ENCODE measurements at regions not wholly inside any gene's neighbourhood (a gene's known extent, or its start where the extent isn't known, plus 50 kb on each side); places are given as distances from the start of the nearest gene placed in this dataset.
"Not testable (repeated sequence)": the region's sequence is repeated elsewhere in the genome, so short reads cannot be mapped to it uniquely, and the experiment has no call there.

DNA sequence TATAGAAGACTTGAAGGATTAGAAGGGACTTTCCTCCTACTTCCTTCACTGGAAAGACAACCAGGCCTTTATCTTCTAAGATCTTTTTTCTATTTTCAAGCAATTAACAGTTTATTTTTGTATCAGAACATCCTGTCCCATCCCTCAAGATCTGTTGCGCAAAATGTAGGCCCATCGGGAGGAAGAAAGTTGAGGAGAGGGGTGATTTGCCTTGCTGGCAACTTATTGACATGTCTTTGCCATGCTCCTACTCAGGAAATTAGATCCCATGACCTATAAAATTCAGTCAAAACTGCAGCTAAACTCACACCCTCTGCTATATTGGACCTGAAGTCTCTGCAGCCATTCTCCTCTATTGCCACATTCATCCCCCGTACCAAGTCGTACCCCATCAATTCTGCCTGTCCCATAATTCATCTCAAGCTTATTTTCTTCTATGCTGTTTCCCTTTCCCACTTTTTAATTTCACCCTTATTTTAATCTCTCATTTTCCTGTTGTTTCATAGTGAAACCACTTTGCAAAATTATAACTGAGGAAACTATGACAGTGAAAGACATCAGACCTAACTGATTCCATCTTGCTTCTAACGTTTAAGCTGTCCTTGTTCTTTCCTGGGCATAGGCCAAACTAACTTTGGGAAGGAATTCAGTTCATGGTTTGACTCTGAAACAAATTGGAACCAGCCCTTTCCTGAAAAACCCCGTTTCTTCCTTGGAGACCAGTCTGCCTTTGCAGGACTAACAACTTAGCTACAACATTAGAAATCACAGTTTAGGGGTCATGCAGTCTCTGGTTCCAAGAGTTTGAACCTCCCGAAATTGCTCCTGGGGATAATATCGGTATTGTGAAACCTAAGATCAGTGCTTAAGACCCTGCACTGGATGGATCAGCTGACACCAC lies 195.7 kb upstream of the PTBP2 start:
- Histone ChIP-seq H3K27ac (ENCODE audit: low read length) (no peak overlapping the region), H3K4me3 (ENCODE audit: low read length) (no peak overlapping the region), H3K27me3 (ENCODE audit: control insufficient read depth, insufficient read depth, low read length) (no peaks in the 10 kb centered on the region), H3K9ac (ENCODE audit: low read length) (no peak overlapping the region), H3K36me3 (ENCODE audit: control insufficient read depth, low read depth, low read length) (no peaks in the 10 kb centered on the region), H3K9me3 (ENCODE audit: control insufficient read depth, low read depth, low read length) (peaks cover 17% of the 10 kb centered on the region), H3K4me1 (ENCODE audit: control insufficient read depth, low read depth, low read length) (peaks cover 34% of the 10 kb centered on the region)

DNA sequence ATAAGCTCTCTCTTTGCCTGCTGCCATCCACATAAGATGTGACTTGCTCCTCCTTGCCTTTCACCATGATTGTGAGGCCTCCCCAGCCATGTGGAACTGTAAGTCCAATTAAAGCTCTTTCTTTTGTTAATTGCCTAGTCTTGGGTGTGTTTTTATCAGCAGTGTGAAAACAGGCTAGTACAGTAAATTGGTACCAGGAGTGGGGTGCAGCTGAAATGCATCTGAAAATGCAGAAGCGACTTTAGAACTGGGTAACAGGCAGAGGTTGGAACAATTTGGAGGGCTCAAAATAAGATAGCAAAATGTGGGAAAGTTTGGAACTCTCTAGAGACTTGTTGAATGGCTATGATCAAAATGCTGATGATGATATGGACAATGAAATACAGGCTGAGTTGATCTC lies 192.9 kb upstream of the PTBP2 start:
- not testable (repeated sequence) for H3K36me3 ChIP-seq (ENCODE audit: control insufficient read depth, low read depth, low read length); H3K27ac ChIP-seq (ENCODE audit: low read length); H3K4me3 ChIP-seq (ENCODE audit: low read length); H3K27me3 ChIP-seq (ENCODE audit: control insufficient read depth, insufficient read depth, low read length); H3K9ac ChIP-seq (ENCODE audit: low read length)
- Histone ChIP-seq H3K4me1 (ENCODE audit: control insufficient read depth, low read depth, low read length) (peaks cover 11% of the 10 kb centered on the region), H3K9me3 (ENCODE audit: control insufficient read depth, low read depth, low read length) (peaks cover 17% of the 10 kb centered on the region)

DNA sequence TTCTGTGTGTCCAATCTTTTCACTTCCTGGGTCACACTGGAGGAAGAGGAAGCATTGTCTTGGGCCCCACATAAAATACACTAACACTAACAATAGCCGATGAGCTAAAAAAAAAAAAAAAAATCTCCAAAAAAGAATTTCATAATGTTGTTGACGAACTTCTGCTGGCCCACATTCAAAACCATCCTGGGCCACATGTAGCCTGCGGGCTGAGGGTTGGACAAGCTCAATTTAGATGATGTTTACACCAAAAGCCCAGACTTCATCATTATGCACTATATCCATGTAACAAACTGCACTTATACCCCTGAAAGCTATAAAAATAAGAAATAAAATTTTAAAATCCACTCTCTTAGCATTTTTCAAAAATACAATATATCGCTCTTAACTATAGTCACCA lies 187.8 kb upstream of the PTBP2 start:
- Histone ChIP-seq H3K4me1 (ENCODE audit: control insufficient read depth, low read depth, low read length) (peaks cover 6% of the 10 kb centered on the region), H3K27me3 (ENCODE audit: control insufficient read depth, insufficient read depth, low read length) (no peaks in the 10 kb centered on the region), H3K36me3 (ENCODE audit: control insufficient read depth, low read depth, low read length) (no peaks in the 10 kb centered on the region), H3K27ac (ENCODE audit: low read length) (no peak overlapping the region), H3K9ac (ENCODE audit: low read length) (no peak overlapping the region), H3K9me3 (ENCODE audit: control insufficient read depth, low read depth, low read length) (peaks cover 8% of the 10 kb centered on the region), H3K4me3 (ENCODE audit: low read length) (no peak overlapping the region)

DNA sequence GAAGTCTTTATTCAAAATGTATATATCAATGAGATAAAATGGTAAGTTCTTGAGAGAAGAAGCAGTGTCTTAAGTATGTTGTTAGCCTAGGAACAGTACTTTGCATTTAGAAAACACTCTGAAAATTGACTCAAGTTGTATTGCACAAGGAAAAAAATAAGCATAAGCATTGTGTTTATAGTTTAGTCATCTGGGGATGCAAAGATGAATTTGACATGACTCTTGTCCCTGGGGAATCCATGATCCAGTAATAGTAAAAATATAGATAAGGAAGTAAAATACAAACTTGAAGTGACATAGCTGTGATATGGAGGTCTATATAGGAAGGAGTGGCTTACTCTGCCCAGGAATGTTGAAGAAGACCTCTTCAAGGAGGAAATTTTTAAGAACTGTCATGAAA lies 185.0 kb upstream of the PTBP2 start:
- H3K27ac ChIP-seq (ENCODE audit: low read length): no peak overlapping the region
- no peak overlapping the region for H3K4me3 ChIP-seq (ENCODE audit: low read length)
- H3K9me3 ChIP-seq (ENCODE audit: control insufficient read depth, low read depth, low read length): no peaks in the 10 kb centered on the region
- H3K9ac ChIP-seq (ENCODE audit: low read length): no peak overlapping the region
- H3K4me1 ChIP-seq (ENCODE audit: control insufficient read depth, low read depth, low read length): peaks cover 6% of the 10 kb centered on the region
- H3K27me3 ChIP-seq (ENCODE audit: control insufficient read depth, insufficient read depth, low read length): no peaks in the 10 kb centered on the region
- no peaks in the 10 kb centered on the region for H3K36me3 ChIP-seq (ENCODE audit: control insufficient read depth, low read depth, low read length)

DNA sequence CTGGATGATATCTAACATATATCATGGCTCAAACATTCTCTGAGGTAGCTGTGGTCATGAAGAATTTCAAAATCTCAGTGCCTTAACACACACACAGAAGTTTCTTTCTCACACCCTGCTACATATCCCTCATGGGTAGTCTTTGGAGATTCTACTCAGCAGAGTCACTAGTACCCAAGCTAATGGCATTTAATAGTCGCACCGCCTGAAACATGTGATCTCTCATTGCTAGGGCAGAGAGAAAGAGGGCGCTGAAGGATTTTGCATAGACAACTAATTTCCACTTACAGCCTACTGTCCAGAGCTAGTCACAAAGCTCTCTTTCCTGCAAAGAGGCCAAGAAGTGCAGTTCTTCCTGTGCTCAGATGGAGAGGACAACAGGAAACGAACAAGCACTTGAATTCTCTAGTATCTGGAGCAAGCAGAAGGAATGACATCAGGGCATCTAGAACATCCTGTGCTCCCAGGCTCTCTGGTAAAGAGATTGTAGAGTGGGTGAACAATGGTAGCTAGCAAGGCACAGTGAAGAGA lies 183.4 kb upstream of the PTBP2 start:
- Histone ChIP-seq H3K27me3 (ENCODE audit: control insufficient read depth, insufficient read depth, low read length) (no peaks in the 10 kb centered on the region), H3K9me3 (ENCODE audit: control insufficient read depth, low read depth, low read length) (no peaks in the 10 kb centered on the region), H3K9ac (ENCODE audit: low read length) (no peak overlapping the region), H3K27ac (ENCODE audit: low read length) (no peak overlapping the region), H3K4me1 (ENCODE audit: control insufficient read depth, low read depth, low read length) (peaks cover 6% of the 10 kb centered on the region), H3K36me3 (ENCODE audit: control insufficient read depth, low read depth, low read length) (no peaks in the 10 kb centered on the region), H3K4me3 (ENCODE audit: low read length) (no peak overlapping the region)

DNA sequence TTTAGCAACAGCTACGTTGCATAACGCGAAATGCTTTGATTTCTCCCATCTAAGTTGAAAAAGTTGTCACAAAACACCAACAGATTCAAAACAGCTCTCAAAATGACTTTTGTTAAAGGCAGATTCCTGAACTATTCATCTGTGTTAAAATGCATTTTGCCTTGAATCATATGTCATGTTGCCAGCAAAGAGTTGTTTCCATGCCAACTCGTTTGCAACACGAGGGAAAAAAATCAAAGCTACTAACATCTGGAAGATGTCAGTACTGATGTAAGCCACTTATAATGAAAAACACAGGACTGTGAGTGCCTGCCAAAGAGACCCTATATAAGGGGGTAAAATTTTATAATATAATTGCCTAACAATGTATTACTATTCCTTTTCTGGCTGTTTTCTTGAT lies 182.7 kb upstream of the PTBP2 start:
- no peak overlapping the region for H3K27ac ChIP-seq (ENCODE audit: low read length)
- H3K9me3 ChIP-seq (ENCODE audit: control insufficient read depth, low read depth, low read length): no peaks in the 10 kb centered on the region
- no peak overlapping the region for H3K9ac ChIP-seq (ENCODE audit: low read length)
- no peaks in the 10 kb centered on the region for H3K27me3 ChIP-seq (ENCODE audit: control insufficient read depth, insufficient read depth, low read length)
- H3K36me3 ChIP-seq (ENCODE audit: control insufficient read depth, low read depth, low read length): no peaks in the 10 kb centered on the region
- H3K4me1 ChIP-seq (ENCODE audit: control insufficient read depth, low read depth, low read length): peaks cover 6% of the 10 kb centered on the region
- H3K4me3 ChIP-seq (ENCODE audit: low read length): no peak overlapping the region

DNA sequence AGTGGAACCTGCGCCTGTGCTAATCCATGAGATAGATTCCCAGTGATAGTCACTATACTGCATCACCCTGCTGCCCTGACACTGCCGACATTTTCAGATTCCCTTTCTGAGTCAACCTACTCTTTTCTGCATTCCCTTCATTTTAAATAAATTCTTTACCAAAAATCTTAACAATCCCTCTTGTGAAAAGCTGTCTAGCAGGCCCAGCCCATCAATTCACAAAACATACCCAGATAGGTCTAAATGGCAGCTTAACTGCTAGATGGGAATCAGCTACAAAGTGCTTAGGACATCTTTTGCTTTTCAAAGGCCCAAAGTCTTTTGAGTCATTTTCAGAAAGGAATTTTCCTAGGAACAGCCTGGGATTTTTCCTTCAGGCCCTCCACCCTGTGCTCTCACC lies 180.1 kb upstream of the PTBP2 start:
- Histone ChIP-seq H3K9ac (ENCODE audit: low read length) (no peak overlapping the region), H3K27ac (ENCODE audit: low read length) (no peak overlapping the region), H3K27me3 (ENCODE audit: control insufficient read depth, insufficient read depth, low read length) (no peaks in the 10 kb centered on the region), H3K9me3 (ENCODE audit: control insufficient read depth, low read depth, low read length) (no peaks in the 10 kb centered on the region), H3K4me1 (ENCODE audit: control insufficient read depth, low read depth, low read length) (peaks cover 17% of the 10 kb centered on the region), H3K36me3 (ENCODE audit: control insufficient read depth, low read depth, low read length) (no peaks in the 10 kb centered on the region), H3K4me3 (ENCODE audit: low read length) (no peak overlapping the region)

DNA sequence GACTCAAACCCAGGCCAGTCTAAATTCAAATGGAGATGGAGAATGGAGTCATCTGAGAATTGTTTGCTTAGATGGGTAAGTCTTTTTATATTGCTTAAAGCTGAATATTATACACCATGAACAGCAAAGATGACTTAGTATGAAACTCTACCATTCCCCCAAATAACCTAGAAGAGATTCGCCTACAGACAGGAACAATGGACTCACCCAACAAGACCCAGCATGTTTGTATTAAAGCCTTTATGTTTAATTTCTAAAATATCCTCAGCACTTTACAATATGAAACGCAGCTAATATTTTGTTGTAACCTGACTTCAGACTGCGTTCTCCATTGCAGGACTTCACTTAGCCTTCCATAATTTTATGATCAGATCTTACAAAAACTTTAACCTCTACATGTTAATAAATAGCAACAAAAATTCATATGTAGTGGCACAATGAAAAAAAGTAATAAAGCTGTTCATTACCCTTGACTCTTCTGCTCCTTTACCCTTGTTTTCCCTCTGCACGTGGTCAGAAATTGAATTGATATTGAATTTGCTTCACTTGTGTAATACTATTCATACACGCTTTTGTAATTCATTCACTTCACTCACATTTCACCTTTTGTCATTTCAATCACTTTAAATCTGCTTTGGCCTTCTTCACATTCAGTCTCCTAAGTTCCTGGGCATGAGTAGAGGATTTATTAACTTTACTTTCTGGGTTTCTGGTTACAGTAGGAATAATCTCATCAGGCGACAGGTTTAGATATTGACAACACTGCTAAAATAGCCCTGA lies 177.3 kb upstream of the PTBP2 start:
- Histone ChIP-seq H3K4me3 (ENCODE audit: low read length) (no peak overlapping the region), H3K36me3 (ENCODE audit: control insufficient read depth, low read depth, low read length) (no peaks in the 10 kb centered on the region), H3K27ac (ENCODE audit: low read length) (no peak overlapping the region), H3K27me3 (ENCODE audit: control insufficient read depth, insufficient read depth, low read length) (no peaks in the 10 kb centered on the region), H3K9me3 (ENCODE audit: control insufficient read depth, low read depth, low read length) (no peaks in the 10 kb centered on the region), H3K9ac (ENCODE audit: low read length) (no peak overlapping the region), H3K4me1 (ENCODE audit: control insufficient read depth, low read depth, low read length) (peaks cover 12% of the 10 kb centered on the region)

DNA sequence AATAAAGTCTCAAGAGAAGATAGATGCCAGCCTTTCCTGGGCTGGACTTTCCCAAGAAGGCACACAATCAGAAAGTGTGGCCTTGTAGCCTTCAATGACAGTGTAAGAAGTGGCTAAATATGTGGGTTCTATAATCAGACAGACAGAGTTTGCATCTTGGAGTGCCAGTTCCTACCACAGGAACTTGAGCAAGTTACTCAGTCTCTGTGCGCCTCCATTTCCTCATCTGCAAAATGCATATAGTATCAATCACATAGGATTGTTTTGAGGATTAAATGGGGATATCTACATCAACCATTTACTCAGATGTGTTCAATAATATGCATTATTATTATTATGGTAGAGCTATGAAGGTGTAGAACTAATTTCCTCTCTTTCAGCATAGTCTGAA lies 176.8 kb upstream of the PTBP2 start:
- no peak overlapping the region for H3K27ac ChIP-seq (ENCODE audit: low read length)
- H3K9ac ChIP-seq (ENCODE audit: low read length): no peak overlapping the region
- no peak overlapping the region for H3K4me3 ChIP-seq (ENCODE audit: low read length)
- H3K36me3 ChIP-seq (ENCODE audit: control insufficient read depth, low read depth, low read length): no peaks in the 10 kb centered on the region
- H3K27me3 ChIP-seq (ENCODE audit: control insufficient read depth, insufficient read depth, low read length): no peaks in the 10 kb centered on the region
- H3K9me3 ChIP-seq (ENCODE audit: control insufficient read depth, low read depth, low read length): no peaks in the 10 kb centered on the region
- peaks cover 12% of the 10 kb centered on the region for H3K4me1 ChIP-seq (ENCODE audit: control insufficient read depth, low read depth, low read length)

DNA sequence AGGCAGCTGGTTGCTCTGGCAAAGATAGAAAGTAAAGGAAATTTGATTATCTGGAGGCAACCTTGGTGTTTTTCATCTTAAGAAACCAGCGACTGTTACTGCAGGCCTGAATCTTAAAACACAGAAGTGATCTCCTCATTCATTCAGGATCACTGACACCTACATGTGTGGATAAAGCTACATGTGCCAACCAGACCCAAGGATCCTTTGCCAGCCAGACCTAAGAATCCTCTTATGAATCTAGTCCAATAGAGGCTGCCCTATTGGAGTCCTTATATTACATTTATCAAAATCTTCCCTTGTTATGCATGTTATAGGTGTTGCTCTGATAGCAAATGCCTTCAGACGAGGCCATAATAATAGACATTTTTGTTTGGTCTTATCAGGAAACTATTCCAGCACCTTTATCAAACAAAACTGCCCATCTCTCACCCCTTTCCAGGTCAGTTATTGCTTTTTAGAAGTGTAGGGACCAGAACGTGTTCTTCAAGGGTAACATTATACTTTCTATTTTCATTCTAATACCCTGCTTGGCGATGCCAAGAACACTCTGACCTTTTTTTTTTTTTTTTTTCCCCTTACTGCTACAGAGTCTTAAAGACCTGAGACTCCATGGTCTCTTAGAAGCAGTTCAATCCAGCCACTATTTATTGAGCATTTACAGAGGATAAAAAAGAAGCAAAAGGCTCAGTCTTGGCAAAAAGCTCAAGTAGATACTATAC lies 175.5 kb upstream of the PTBP2 start:
- Histone ChIP-seq H3K4me3 (ENCODE audit: low read length) (no peak overlapping the region), H3K27ac (ENCODE audit: low read length) (no peak overlapping the region), H3K36me3 (ENCODE audit: control insufficient read depth, low read depth, low read length) (no peaks in the 10 kb centered on the region), H3K9me3 (ENCODE audit: control insufficient read depth, low read depth, low read length) (no peaks in the 10 kb centered on the region), H3K27me3 (ENCODE audit: control insufficient read depth, insufficient read depth, low read length) (no peaks in the 10 kb centered on the region), H3K4me1 (ENCODE audit: control insufficient read depth, low read depth, low read length) (peaks cover 12% of the 10 kb centered on the region), H3K9ac (ENCODE audit: low read length) (no peak overlapping the region)

DNA sequence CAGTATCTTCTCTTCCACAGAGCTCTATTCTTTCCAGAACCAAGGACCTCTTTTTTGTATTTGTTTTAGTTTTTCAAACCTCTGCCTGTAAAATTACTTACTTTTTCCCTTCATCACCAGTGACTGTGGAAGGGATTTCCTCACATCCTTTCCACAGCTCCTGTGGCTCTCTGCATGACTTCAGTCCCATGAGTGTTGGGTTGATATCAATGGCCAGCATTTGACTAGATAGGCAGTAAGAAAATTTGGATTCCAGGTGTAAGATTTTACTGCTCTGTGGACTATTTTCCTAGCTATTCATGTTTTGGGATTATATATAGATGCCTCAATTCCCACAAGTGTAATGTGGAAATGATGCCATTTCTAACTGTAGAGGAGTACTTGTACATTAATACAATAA lies 171.5 kb upstream of the PTBP2 start:
- no peak overlapping the region for H3K9ac ChIP-seq (ENCODE audit: low read length)
- H3K4me3 ChIP-seq (ENCODE audit: low read length): no peak overlapping the region
- no peak overlapping the region for H3K27ac ChIP-seq (ENCODE audit: low read length)
- H3K36me3 ChIP-seq (ENCODE audit: control insufficient read depth, low read depth, low read length): no peaks in the 10 kb centered on the region
- H3K4me1 ChIP-seq (ENCODE audit: control insufficient read depth, low read depth, low read length): peaks cover under 1% of the 10 kb centered on the region
- H3K9me3 ChIP-seq (ENCODE audit: control insufficient read depth, low read depth, low read length): no peaks in the 10 kb centered on the region
- no peaks in the 10 kb centered on the region for H3K27me3 ChIP-seq (ENCODE audit: control insufficient read depth, insufficient read depth, low read length)

Data from iPS-18a (cell line).